Caki2 (cell line): ENCODE measurements at regions not wholly inside any gene's neighbourhood (a gene's known extent, or its start where the extent isn't known, plus 50 kb on each side); places are given as distances from the start of the nearest gene placed in this dataset.

Experiments
- DNase-seq: peaks from one replicate; pipeline ENCODE4 v3.0.0-alpha.2; 2015; ENCODE audit warnings: low read depth
- in situ Hi-C: cut with HindIII; loops from 2 replicates; pipeline ENCODE4 v1.10.0; 2016; ENCODE audit warnings: low sequenced_read_pairs, low pct_unique_long_range_greater_than_20kb, mixed read lengths

DNA sequence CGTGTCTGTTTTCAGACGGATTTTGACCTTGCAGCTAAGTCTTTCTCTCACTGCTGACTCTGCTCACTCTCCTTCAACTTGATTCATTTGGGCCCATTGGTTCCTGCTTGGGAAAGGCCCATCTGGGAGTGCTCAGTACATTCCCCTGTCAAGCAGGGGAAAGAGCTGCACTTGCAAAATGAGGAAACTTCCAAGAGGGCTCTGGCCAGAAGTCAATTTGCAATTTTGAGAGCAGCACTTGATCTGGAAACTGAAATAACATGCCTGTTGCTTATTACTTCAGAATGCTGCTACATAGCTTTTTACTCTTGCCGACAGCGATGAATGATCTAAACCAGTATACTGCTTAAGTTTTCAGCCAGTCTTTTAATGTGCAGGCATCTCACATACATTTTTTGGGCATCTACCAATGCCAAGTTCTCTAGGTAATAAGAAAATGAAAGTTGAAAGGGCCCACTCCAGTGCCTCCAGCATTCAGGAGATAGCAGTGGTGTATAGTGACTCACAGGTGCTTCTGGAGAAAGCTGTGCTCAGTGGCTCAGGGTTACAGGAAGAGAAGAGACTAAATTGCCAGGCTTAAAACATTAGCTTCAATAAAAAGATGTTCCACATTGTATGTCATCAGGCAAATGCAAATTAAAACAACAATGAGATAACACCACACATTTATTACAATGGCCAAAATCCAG lies 70.1 kb upstream of the RORA start:
- in situ Hi-C loops = no loop called here

DNA sequence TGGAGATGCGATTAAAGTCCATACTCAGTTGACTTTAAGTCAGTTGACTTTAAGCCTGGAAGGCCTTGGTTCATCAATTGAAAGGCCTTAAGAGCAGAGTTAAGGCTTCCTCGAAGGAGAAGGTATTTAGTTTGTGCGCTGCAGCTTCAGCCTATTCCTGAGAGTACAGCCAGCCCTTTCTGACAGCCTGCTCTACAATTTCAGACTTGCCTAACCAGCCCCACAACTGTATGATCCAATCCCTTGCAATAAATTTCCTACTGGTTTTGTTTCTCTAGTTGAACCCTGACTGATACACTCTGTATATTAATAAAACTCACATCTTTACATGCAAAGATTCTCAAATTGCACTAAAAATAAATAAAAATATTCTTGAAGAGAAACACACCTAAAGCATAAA lies 66.1 kb upstream of the RORA start:
- DNase-seq = no peak
- in situ Hi-C loops = no loop called here

More for the DNA sequence above, 70.1 kb upstream of the RORA start:
- DNase-seq = no peak

DNA sequence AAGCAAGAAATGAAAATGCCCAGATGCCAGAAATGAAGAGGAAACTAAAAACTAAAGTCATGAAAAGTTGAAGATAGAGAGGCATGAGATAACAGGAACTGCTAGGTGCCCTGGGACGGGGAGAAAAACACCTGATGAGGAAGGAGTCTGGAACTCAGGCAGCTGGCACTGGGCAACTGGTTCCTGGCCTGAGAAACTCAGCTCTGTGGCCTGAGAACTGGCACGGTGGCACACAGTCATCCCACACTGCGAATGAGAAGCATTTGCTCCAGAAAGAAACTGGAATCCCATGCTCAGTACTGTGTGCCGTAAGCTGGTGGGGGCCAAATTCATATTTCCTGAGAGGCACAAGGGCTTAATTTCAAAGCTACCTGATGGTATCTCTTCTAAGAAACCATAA lies 53.6 kb upstream of the RORA start:
- in situ Hi-C loops = no loop called here
- DNase-seq = no peak

DNA sequence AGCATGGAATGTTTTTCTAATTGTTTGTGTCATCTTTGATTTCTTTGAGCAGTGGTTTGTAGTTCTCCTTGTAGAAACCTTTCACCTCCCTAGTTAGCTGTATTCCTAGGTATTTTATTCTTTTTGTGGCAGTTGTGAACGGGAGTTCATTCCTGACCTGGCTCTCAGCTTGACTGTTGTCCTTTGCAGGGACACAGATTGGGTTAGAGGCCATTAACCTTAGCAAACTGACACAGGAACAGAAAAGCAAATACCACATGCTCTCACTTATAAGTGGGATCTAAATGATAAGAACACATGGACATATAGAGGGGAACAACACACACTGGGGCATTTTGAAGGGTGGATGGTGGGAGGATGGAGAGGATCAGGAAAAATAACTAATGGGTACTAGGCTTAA lies 52.2 kb upstream of the RORA start:
- in situ Hi-C loops = no loop called here
- DNase-seq = no peak
